ENCODE measurements at regions not wholly inside any gene's neighbourhood (a gene's known extent, or its start where the extent isn't known, plus 50 kb on each side); places are given as distances from the start of the nearest gene placed in this dataset.
A peak's percentile ranks its signal among the peaks of the same experiment; 100 is the strongest.

DNA sequence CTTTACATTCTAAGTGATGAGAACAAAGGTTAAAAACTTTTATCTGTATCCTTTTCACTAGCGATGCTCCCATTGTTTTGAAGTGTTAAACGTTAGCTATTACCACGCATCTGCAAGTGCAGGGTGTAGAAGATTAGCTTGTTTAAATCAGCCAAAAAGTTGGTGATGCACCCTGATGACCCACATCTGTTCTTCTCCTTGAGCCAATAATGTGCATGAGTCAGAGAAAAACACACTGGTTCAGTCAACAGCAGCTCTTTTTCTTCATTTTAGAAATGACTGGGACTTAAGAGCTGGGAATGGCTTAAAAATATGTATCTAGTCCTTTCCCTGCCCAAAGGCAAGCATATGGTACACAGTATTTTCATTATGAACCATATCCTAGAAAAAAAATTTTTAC lies 323.5 kb upstream of the PDE3A start:
- no peaks in the 10 kb centered on the region for H3K27me3 ChIP-seq
- no peaks in the 10 kb centered on the region for H3K36me3 ChIP-seq
- TF ChIP-seq, protein P1, sequence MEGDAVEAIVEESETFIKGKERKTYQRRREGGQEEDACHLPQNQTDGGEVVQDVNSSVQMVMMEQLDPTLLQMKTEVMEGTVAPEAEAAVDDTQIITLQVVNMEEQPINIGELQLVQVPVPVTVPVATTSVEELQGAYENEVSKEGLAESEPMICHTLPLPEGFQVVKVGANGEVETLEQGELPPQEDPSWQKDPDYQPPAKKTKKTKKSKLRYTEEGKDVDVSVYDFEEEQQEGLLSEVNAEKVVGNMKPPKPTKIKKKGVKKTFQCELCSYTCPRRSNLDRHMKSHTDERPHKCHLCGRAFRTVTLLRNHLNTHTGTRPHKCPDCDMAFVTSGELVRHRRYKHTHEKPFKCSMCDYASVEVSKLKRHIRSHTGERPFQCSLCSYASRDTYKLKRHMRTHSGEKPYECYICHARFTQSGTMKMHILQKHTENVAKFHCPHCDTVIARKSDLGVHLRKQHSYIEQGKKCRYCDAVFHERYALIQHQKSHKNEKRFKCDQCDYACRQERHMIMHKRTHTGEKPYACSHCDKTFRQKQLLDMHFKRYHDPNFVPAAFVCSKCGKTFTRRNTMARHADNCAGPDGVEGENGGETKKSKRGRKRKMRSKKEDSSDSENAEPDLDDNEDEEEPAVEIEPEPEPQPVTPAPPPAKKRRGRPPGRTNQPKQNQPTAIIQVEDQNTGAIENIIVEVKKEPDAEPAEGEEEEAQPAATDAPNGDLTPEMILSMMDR (IDR thresholded peaks at IDR 0.05), result no peak
- no peak overlapping the region for H3K27ac ChIP-seq
- DNase-seq (peak in 1 of 4 donors; percentile 21), ATAC-seq (peak; percentile 52)
- H3K4me1 ChIP-seq, result no peaks in the 10 kb centered on the region
- no peaks in the 10 kb centered on the region for H3K9me3 ChIP-seq
- no peak overlapping the region for H3K4me3 ChIP-seq
- intact Hi-C loops (cut with DNase I), result no loop called here

DNA sequence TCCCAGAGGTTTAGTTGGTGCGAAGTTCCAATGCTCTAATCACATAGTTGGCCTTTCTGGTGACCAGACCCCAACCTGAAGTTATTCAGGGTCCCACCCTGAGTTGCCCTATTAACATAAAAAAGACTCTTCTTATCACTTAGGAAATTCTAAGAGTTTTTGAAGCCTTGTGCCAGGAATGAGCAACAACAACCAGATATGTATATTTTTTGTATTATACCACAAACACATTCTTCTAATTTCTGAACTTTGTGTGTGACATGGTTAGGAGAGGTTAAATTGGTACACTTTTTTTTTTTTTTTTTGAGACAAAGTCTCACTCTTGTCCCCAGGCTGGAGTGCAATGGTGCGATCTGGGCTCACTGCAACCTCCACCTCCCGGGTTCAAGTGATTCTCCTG lies 320.4 kb upstream of the PDE3A start:
- H3K4me1 ChIP-seq, result no peaks in the 10 kb centered on the region
- no peak overlapping the region for H3K27ac ChIP-seq
- ATAC-seq (no peak), DNase-seq (no peak)
- TF ChIP-seq, protein P1 (IDR thresholded peaks at IDR 0.05), result no peak
- H3K9me3 ChIP-seq, result no peaks in the 10 kb centered on the region
- no peak overlapping the region for H3K4me3 ChIP-seq
- intact Hi-C loops (cut with DNase I), result no loop called here
- H3K27me3 ChIP-seq, result no peaks in the 10 kb centered on the region
- no peaks in the 10 kb centered on the region for H3K36me3 ChIP-seq

DNA sequence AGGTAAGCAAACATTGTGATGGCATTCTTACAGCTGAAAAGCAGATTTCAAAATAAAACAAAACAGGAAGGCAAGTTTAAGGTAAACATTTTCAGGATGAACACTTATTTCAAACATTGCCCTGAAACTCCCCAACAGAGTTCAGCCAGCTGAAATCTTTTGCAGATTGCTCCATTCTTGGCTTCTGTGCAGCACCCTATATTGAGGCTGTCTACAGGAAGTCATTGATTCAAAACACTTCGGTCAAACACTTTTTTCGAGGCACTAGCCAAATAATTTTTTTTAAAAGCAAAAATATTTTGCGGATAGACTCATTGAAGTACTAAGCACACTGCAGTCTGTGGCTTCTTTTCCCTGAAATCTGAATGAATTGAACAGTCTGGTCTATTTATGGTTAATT lies 318.1 kb upstream of the PDE3A start:
- peak in 2 of 4 donors; percentile 16 to 23 for DNase-seq
- Histone ChIP-seq H3K4me1 (no peaks in the 10 kb centered on the region), H3K27ac (peak overlapping the region in 1 of 2 donors; percentile 5), H3K9me3 (no peaks in the 10 kb centered on the region), H3K36me3 (no peaks in the 10 kb centered on the region), H3K4me3 (no peak overlapping the region), H3K27me3 (no peaks in the 10 kb centered on the region)
- intact Hi-C loops (cut with DNase I), result no loop called here
- ATAC-seq, result no peak
- TF ChIP-seq, protein P1 (IDR thresholded peaks at IDR 0.05), result no peak

DNA sequence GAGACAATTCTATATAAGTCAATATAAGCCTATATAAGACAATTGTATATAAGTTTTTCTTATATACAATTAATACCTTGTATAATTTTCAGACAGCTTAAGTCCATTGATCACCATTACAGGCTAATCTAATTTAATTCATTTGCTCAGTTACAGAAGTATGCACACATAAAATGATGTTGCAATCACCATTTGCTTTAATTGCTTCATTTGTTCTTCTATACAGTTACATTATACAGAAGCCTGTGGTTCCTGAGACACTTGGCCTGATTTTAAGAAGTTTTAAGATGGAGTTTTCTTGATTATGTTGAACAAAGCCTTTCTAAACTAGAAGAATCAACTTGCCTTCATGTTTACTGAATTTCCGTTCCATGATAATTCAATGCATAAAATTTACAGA lies 314.6 kb upstream of the PDE3A start:
- H3K36me3 ChIP-seq, result no peaks in the 10 kb centered on the region
- no peaks in the 10 kb centered on the region for H3K9me3 ChIP-seq
- ATAC-seq, result no peak
- no peak overlapping the region for H3K4me3 ChIP-seq
- H3K27ac ChIP-seq, result no peak overlapping the region
- H3K4me1 ChIP-seq, result no peaks in the 10 kb centered on the region
- intact Hi-C loops (cut with DNase I), result no loop called here
- DNase-seq, result no peak
- TF ChIP-seq, protein P1 (IDR thresholded peaks at IDR 0.05), result no peak
- H3K27me3 ChIP-seq, result no peaks in the 10 kb centered on the region

DNA sequence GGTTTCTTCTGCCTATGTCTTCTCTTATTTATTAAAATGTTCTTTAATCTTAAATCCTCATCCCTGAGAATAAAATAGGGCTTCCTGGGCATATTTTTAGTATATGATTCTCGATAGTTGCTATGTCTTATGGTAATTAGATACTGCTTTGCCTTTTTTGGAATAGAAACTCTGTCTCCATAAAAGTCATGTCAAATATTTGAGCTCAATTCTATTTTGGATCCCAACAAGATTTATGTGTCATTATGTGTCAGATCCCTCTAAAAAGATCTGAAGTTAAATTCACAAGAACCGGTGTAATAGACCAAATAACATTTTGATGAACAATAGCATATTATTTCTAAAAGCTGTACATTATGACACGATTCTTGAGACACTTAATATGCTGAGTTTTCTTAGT lies 312.5 kb upstream of the PDE3A start:
- TF ChIP-seq, protein P1 (IDR thresholded peaks at IDR 0.05), result no peak
- no peaks in the 10 kb centered on the region for H3K36me3 ChIP-seq
- DNase-seq (no peak), ATAC-seq (no peak)
- no peak overlapping the region for H3K27ac ChIP-seq
- no peaks in the 10 kb centered on the region for H3K4me1 ChIP-seq
- intact Hi-C loops (cut with DNase I), result no loop called here
- H3K9me3 ChIP-seq, result no peaks in the 10 kb centered on the region
- H3K4me3 ChIP-seq, result no peak overlapping the region
- no peaks in the 10 kb centered on the region for H3K27me3 ChIP-seq

Data from left lung (tissue), 4 donors.